GM06990 (cell line): ENCODE measurements at regions not wholly inside any gene's neighbourhood (a gene's known extent, or its start where the extent isn't known, plus 50 kb on each side); places are given as distances from the start of the nearest gene placed in this dataset.

Experiments
- DNase-seq: peaks from one replicate; pipeline ENCODE4 v3.0.0-alpha.2; 2011; ENCODE audit not compliant: insufficient read length; ENCODE audit errors: extremely low read depth
- H3K27me3 ChIP-seq: replicated peaks from 2 replicates; pipeline ENCODE4 v1.6.0; 2011; ENCODE audit warnings: low read length; ENCODE audit not compliant: control insufficient read depth, insufficient read depth
- H3K36me3 ChIP-seq: 2 replicates; pipeline ENCODE4 v1.5.1; 2011; ENCODE audit warnings: low read length; ENCODE audit not compliant: control insufficient read depth, insufficient read depth
- H3K4me3 ChIP-seq: replicated peaks from 2 replicates; pipeline ENCODE4 v1.5.1; 2011; ENCODE audit warnings: low read depth, mild to moderate bottlenecking, control low read depth, low read length
- CTCF ChIP-seq: IDR thresholded peaks from 2 replicates; pipeline ENCODE4 v1.5.1; 2011; ENCODE audit warnings: low read length, control low read depth, mild to moderate bottlenecking, inconsistent platforms; ENCODE audit not compliant: insufficient read depth, poor library complexity, severe bottlenecking

GRCh38 chr6:17047889-17048288 is 54.0 kb upstream of the STMND1 start:
- H3K27me3 ChIP-seq = no peaks in the 10 kb centered on the region
- no peak for DNase-seq
- H3K4me3 ChIP-seq = no peak overlapping the region
- no peaks in the 10 kb centered on the region for H3K36me3 ChIP-seq
- TF ChIP-seq CTCF = no peak

GRCh38 chr6:17045581-17046322 is 56.1 kb upstream of the STMND1 start:
- Histone ChIP-seq H3K27me3 (no peaks in the 10 kb centered on the region), H3K4me3 (no peak overlapping the region), H3K36me3 (no peaks in the 10 kb centered on the region)
- no peak for TF ChIP-seq CTCF
- no peak for DNase-seq

GRCh38 chr6:17043148-17043522 is 58.7 kb upstream of the STMND1 start:
- DNase-seq = no peak
- H3K27me3 ChIP-seq = no peaks in the 10 kb centered on the region
- no peak for TF ChIP-seq CTCF
- no peaks in the 10 kb centered on the region for H3K36me3 ChIP-seq
- H3K4me3 ChIP-seq = no peak overlapping the region

- no peak for DNase-seq
- no peak overlapping the region for H3K4me3 ChIP-seq
- TF ChIP-seq CTCF = no peak
Measured at GRCh38 chr6:17042422-17043147, 59.3 kb upstream of the STMND1 start.

GRCh38 chr6:17039266-17039665 is 62.6 kb upstream of the STMND1 start:
- DNase-seq = no peak
- H3K27me3 ChIP-seq = no peaks in the 10 kb centered on the region; the same call in 1 of the 2 replicates
- H3K36me3 ChIP-seq = no peaks in the 10 kb centered on the region
- TF ChIP-seq CTCF = no peak
- H3K4me3 ChIP-seq = no peak overlapping the region

More at GRCh38 chr6:17042422-17043147, 59.3 kb upstream of the STMND1 start:
- Histone ChIP-seq H3K36me3 (no peaks in the 10 kb centered on the region), H3K27me3 (no peaks in the 10 kb centered on the region)
